Neural cell (in vitro differentiated cells): ENCODE measurements at regions not wholly inside any gene's neighbourhood (a gene's known extent, or its start where the extent isn't known, plus 50 kb on each side); places are given as distances from the start of the nearest gene placed in this dataset.

Experiments used
- H2AFZ ChIP-seq: fragments of 200-600, 300-800 bp; sonication (generic), shearing (Covaris generic); 2 replicates; pipeline ENCODE4 v1.6.0; 2014; ENCODE audit warnings: low read depth, mild to moderate bottlenecking, antibody characterized with exemption, low read length, moderate library complexity
- H3F3A ChIP-seq: fragments of 200-600 bp; shearing (Covaris generic); 2 replicates; pipeline ENCODE4 v1.6.1; 2016; ENCODE audit warnings: mild to moderate bottlenecking, moderate library complexity, mixed read lengths, antibody characterized with exemption, low read length; ENCODE audit not compliant: insufficient read depth, poor library complexity, severe bottlenecking
- H3K27ac ChIP-seq: fragments of 200-600, 300-800 bp; sonication (generic), shearing (Covaris generic); 2 replicates; pipeline ENCODE4 v1.5.1; 2014; ENCODE audit warnings: mild to moderate bottlenecking, low read length, moderate library complexity
- H3K27me3 ChIP-seq: fragments of 300-800, 200-600 bp; sonication (generic), shearing (Covaris generic); 2 replicates; pipeline ENCODE4 v1.6.0; 2014; ENCODE audit warnings: mild to moderate bottlenecking, low read depth, low read length, moderate library complexity; ENCODE audit not compliant: insufficient read depth
- H3K36me3 ChIP-seq: fragments of 300-800, 200-600 bp; sonication (generic), shearing (Covaris generic); 2 replicates; pipeline ENCODE4 v1.5.1; 2014; ENCODE audit warnings: mild to moderate bottlenecking, antibody characterized with exemption, low read length, moderate library complexity; ENCODE audit not compliant: insufficient read depth
- H3K4me2 ChIP-seq: fragments of 300-800, 200-600 bp; sonication (generic), shearing (Covaris generic); 2 replicates; pipeline ENCODE4 v1.6.0; 2014; ENCODE audit warnings: mild to moderate bottlenecking, low read length
- H3K4me3 ChIP-seq: fragments of 300-800, 200-600 bp; sonication (generic), shearing (Covaris generic); 2 replicates; pipeline ENCODE4 v1.5.1; 2014; ENCODE audit warnings: mild to moderate bottlenecking, low read length, moderate library complexity
- H3K79me2 ChIP-seq: fragments of 200-600 bp; shearing (Covaris generic); replicated peaks from 2 replicates; pipeline ENCODE4 v1.6.0; 2014; ENCODE audit warnings: mild to moderate bottlenecking, low read length, moderate library complexity; ENCODE audit not compliant: insufficient read depth
- H3K9ac ChIP-seq: fragments of 300-800, 200-600 bp; sonication (generic), shearing (Covaris generic); 2 replicates; pipeline ENCODE4 v1.6.1; 2016; ENCODE audit warnings: mild to moderate bottlenecking, low read length, mixed read lengths
- H3K9me2 ChIP-seq: fragments of 200-600 bp; shearing (Covaris generic); 2 replicates; pipeline ENCODE4 v1.6.1; 2016; ENCODE audit warnings: mild to moderate bottlenecking, low read length, mixed read lengths; ENCODE audit not compliant: insufficient read depth
- H3K9me3 ChIP-seq: fragments of 200-600, 300-800 bp; sonication (generic), shearing (Covaris generic); 2 replicates; pipeline ENCODE4 v1.6.1; 2016; ENCODE audit warnings: mild to moderate bottlenecking, mixed run types, low read length, moderate library complexity, mixed read lengths
- H4K20me1 ChIP-seq: fragments of 200-600 bp; shearing (Covaris generic); 2 replicates; pipeline ENCODE4 v1.6.1; 2016; ENCODE audit warnings: mild to moderate bottlenecking, mixed run types; ENCODE audit not compliant: insufficient read depth
- CTCF ChIP-seq: fragments of 450-650 bp; IDR thresholded peaks from 2 replicates; pipeline ENCODE4 v1.5.1; 2014; ENCODE audit warnings: antibody characterized with exemption, mild to moderate bottlenecking, moderate library complexity; ENCODE audit not compliant: poor library complexity, severe bottlenecking
- EP300 ChIP-seq: fragments of 450-650 bp; conservative IDR thresholded peaks from 2 replicates; pipeline ENCODE4 v1.6.1; 2014; ENCODE audit warnings: antibody characterized with exemption, mild to moderate bottlenecking, moderate library complexity; ENCODE audit not compliant: poor library complexity, severe bottlenecking
- EZH2 ChIP-seq: fragments of 200-600, 300-800 bp; shearing (Covaris generic), sonication (generic); IDR thresholded peaks from 2 replicates; pipeline ENCODE4 v1.6.1; 2014; ENCODE audit warnings: antibody characterized with exemption, low read length, borderline replicate concordance, mild to moderate bottlenecking; ENCODE audit not compliant: insufficient read depth, poor library complexity, severe bottlenecking
- MXI1 ChIP-seq: fragments of 450-650 bp; conservative IDR thresholded peaks from 2 replicates; pipeline ENCODE4 v1.6.1; 2014; ENCODE audit warnings: antibody characterized with exemption, mild to moderate bottlenecking; ENCODE audit not compliant: poor library complexity, severe bottlenecking
- POLR2AphosphoS5 ChIP-seq: IDR thresholded peaks from 2 replicates; pipeline ENCODE4 v1.6.1; 2012
- RAD21 ChIP-seq: fragments of 450-650 bp; conservative IDR thresholded peaks from 2 replicates; pipeline ENCODE4 v1.6.1; 2014; ENCODE audit warnings: antibody characterized with exemption, mild to moderate bottlenecking, moderate library complexity
- REST ChIP-seq: IDR thresholded peaks from 2 replicates; pipeline ENCODE4 v1.6.1; 2012; ENCODE audit warnings: borderline replicate concordance
- SMC3 ChIP-seq: fragments of 450-650 bp; conservative IDR thresholded peaks from 2 replicates; pipeline ENCODE4 v1.6.1; 2014; ENCODE audit warnings: antibody characterized with exemption, mild to moderate bottlenecking, moderate library complexity; ENCODE audit not compliant: poor library complexity
- TAF1 ChIP-seq: IDR thresholded peaks from 2 replicates; pipeline ENCODE4 v1.6.1; 2012; ENCODE audit warnings: low read depth

GRCh38 chr5:175325681-175326080, 118.3 kb downstream of the DRD1 start:
- Histone ChIP-seq H3K4me2 (no peak overlapping the region), H3K9me2 (no peaks in the 10 kb centered on the region), H3F3A (no peaks in the 10 kb centered on the region), H2AFZ (no peak overlapping the region), H3K36me3 (no peaks in the 10 kb centered on the region), H3K9me3 (no peaks in the 10 kb centered on the region), H3K27me3 (peaks cover 5% of the 10 kb centered on the region), H4K20me1 (no peaks in the 10 kb centered on the region), H3K27ac (no peak overlapping the region), H3K9ac (no peak overlapping the region), H3K4me3 (no peak overlapping the region), H3K79me2 (no peaks in the 10 kb centered on the region)
- TF ChIP-seq EP300 (no peak), TAF1 (no peak), RAD21 (no peak), CTCF (no peak), REST (no peak), POLR2AphosphoS5 (no peak), MXI1 (no peak), EZH2 (no peak), SMC3 (no peak)

- Histone ChIP-seq H3K4me3 (no peak overlapping the region), H3K27me3 (peaks cover 6% of the 10 kb centered on the region), H4K20me1 (no peaks in the 10 kb centered on the region), H3K79me2 (no peaks in the 10 kb centered on the region), H3K9me2 (no peaks in the 10 kb centered on the region), H3K9me3 (no peaks in the 10 kb centered on the region), H2AFZ (no peak overlapping the region), H3F3A (no peaks in the 10 kb centered on the region), H3K36me3 (no peaks in the 10 kb centered on the region), H3K9ac (no peak overlapping the region), H3K27ac (no peak overlapping the region), H3K4me2 (no peak overlapping the region)
- TF ChIP-seq EZH2 (no peak), REST (peak; percentile 73)
Observed at GRCh38 chr5:175321927-175322532, 122.0 kb downstream of the DRD1 start.
